ENCODE measurements at regions not wholly inside any gene's neighbourhood (a gene's known extent, or its start where the extent isn't known, plus 50 kb on each side); places are given as distances from the start of the nearest gene placed in this dataset.

DNA sequence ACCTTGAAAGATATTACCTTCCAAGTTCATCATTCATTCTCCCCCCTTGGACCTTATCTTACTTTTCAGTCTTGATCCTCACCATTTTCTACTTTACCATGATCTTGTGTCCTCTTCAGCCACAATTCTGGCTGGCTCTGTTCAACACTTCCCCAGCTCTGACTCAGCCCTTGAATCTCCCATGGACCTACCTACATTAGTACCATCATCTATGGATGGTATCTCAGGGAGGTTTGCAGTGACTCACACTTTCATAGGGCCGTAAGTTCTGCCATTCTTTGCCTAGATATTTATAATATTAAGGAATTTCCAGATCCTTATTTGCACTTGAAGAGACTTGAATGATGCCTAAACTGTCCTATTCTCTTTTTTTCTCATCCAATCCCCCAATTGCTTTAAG is 213.7 kb upstream of the RORA start:
- ATAC-seq (no peak), DNase-seq (no peak)
- intact Hi-C loops (cut with DNase I): no loop called here
- TF ChIP-seq, protein P1, sequence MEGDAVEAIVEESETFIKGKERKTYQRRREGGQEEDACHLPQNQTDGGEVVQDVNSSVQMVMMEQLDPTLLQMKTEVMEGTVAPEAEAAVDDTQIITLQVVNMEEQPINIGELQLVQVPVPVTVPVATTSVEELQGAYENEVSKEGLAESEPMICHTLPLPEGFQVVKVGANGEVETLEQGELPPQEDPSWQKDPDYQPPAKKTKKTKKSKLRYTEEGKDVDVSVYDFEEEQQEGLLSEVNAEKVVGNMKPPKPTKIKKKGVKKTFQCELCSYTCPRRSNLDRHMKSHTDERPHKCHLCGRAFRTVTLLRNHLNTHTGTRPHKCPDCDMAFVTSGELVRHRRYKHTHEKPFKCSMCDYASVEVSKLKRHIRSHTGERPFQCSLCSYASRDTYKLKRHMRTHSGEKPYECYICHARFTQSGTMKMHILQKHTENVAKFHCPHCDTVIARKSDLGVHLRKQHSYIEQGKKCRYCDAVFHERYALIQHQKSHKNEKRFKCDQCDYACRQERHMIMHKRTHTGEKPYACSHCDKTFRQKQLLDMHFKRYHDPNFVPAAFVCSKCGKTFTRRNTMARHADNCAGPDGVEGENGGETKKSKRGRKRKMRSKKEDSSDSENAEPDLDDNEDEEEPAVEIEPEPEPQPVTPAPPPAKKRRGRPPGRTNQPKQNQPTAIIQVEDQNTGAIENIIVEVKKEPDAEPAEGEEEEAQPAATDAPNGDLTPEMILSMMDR (IDR thresholded peaks at IDR 0.05): no peak
- no peak for TF ChIP-seq POLR2A (IDR thresholded peaks at IDR 0.05)
- no peak overlapping the region for H3K27ac ChIP-seq
- H3K27me3 ChIP-seq: peaks cover 0 to 10% (median 0%) of the 10 kb centered on the region in 9 donors
- WGBS, 4 donors: 82 to 86% (median 85%) methylated on average over 1 of the region's 1 CpG
- no peaks in the 10 kb centered on the region for H3K36me3 ChIP-seq
- H3K4me3 ChIP-seq: no peak overlapping the region
- H3K9me3 ChIP-seq: peaks cover 0 to 10% (median 0%) of the 10 kb centered on the region in 12 donors
- H3K4me1 ChIP-seq: no peaks in the 10 kb centered on the region

DNA sequence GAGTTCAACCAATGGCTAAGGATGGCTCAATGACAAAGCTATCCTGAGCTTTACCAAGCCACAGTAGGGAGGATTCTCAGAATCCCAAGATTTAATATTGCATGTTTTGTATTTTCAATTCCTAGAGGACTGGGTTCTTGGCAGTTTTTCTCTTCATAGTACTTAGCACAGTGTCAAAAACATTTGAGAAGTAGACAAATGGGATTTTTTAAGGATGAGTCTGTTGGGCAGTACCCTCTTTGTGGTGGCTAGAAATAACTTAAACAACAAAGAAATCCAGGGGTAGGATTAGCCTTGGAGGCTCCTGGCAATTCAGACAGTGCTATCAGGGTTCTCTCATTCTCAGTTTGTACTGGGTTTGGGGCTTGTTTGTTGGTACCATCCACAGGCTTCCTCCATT is 212.8 kb upstream of the RORA start:
- no peaks in the 10 kb centered on the region for H3K4me1 ChIP-seq
- peaks cover 0 to 10% (median 0%) of the 10 kb centered on the region in 12 donors for H3K9me3 ChIP-seq
- intact Hi-C loops (cut with DNase I): no loop called here
- TF ChIP-seq POLR2A (IDR thresholded peaks at IDR 0.05): no peak
- TF ChIP-seq, protein P1 (IDR thresholded peaks at IDR 0.05): no peak
- H3K36me3 ChIP-seq: no peaks in the 10 kb centered on the region
- ATAC-seq (no peak), DNase-seq (no peak)
- peaks cover 0 to 7% (median 0%) of the 10 kb centered on the region in 9 donors for H3K27me3 ChIP-seq
- H3K4me3 ChIP-seq: no peak overlapping the region
- H3K27ac ChIP-seq: no peak overlapping the region

DNA sequence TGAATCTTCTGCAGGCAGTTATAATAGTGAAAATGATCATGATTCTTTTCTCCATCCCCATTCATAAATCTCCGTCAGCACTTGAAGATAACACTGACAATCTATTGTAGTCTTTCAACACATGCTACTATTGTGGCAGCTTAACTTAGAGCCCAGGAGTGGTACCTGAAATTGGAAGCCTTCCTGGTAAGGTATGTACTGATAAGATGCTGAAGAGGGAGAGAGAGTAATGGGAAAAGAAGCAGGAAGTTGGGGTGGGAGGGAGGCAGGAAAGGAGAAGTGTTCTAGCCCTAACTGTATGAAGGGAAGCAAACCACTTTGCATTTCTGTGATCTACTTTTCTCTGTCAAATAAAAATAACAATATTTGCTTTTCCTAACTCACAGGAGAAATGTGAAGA is 197.4 kb upstream of the RORA start:
- H3K27ac ChIP-seq: no peak overlapping the region
- intact Hi-C loops (cut with DNase I): no loop called here
- peaks cover 0 to 15% (median 0%) of the 10 kb centered on the region in 9 donors for H3K27me3 ChIP-seq
- no peaks in the 10 kb centered on the region for H3K36me3 ChIP-seq
- no peaks in the 10 kb centered on the region for H3K4me1 ChIP-seq
- H3K4me3 ChIP-seq: no peak overlapping the region
- H3K9me3 ChIP-seq: no peaks in the 10 kb centered on the region
- DNase-seq: no peak
- WGBS, 4 donors: 10 to 21% (median 16%) methylated on average over 1 of the region's 1 CpG
- TF ChIP-seq POLR2A (IDR thresholded peaks at IDR 0.05): no peak
- TF ChIP-seq, protein P1 (IDR thresholded peaks at IDR 0.05): no peak
- no peak for ATAC-seq

DNA sequence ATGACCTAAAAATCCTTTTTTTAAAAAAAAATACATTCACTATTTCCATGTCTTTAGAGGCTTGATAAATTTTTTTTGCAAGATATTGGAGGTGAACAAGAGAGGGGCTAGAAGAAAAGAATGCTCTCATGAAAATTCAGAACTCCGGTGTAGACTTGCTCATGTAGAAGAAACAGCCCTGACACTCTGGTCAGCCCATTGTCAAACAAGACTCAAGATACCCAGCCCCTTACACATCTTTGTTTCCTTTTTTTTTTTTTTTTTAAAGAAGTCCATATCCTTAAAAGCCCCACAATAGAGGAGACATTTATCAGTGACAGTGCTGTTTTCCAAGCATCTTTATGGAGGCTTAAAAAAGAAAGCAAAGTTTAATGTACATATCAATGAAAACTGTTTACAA is 196.8 kb upstream of the RORA start:
- intact Hi-C loops (cut with DNase I): no loop called here
- 49 to 67% (median 55%) methylated on average over 1 of the region's 1 CpG for WGBS, 4 donors
- Histone ChIP-seq H3K27me3 (peaks cover 0 to 15% (median 0%) of the 10 kb centered on the region in 9 donors), H3K9me3 (no peaks in the 10 kb centered on the region), H3K27ac (no peak overlapping the region), H3K4me1 (no peaks in the 10 kb centered on the region), H3K4me3 (no peak overlapping the region), H3K36me3 (no peaks in the 10 kb centered on the region)
- no peak for DNase-seq
- ATAC-seq: no peak
- no peak for TF ChIP-seq POLR2A (IDR thresholded peaks at IDR 0.05)
- TF ChIP-seq, protein P1 (IDR thresholded peaks at IDR 0.05): no peak
